Keratinocyte (primary cell): ENCODE measurements at regions not wholly inside any gene's neighbourhood (a gene's known extent, or its start where the extent isn't known, plus 50 kb on each side); places are given as distances from the start of the nearest gene placed in this dataset.

Experiments
- DNase-seq: peaks from one replicate; pipeline ENCODE4 v3.0.0-alpha.2; 2011; ENCODE audit warnings: low read depth, missing footprints, low spot score
- FAIRE-seq: peaks from 2 replicates; lab custom pipeline; 2011; peaks lifted over from hg19 to GRCh38; lab: Jason Lieb, UNC
- H2AFZ ChIP-seq: 2 replicates; pipeline ENCODE4 v1.6.0; 2012; ENCODE audit warnings: low read length, control low read depth, inconsistent platforms; ENCODE audit not compliant: control insufficient read depth
- H3K27ac ChIP-seq: 2 replicates; pipeline ENCODE4 v1.5.1; 2011; ENCODE audit warnings: low read length; ENCODE audit not compliant: control insufficient read depth, insufficient read depth
- H3K27me3 ChIP-seq: 3 replicates; pipeline ENCODE4 v1.6.0; 2011; ENCODE audit warnings: low read length; ENCODE audit not compliant: control insufficient read depth, insufficient read depth; ENCODE audit errors: extremely low read depth
- H3K36me3 ChIP-seq, 2 experiments: 2 replicates in 1 of 2; 3 replicates in 1 of 2; pipeline ENCODE4 v1.5.1; 2011; ENCODE audit warnings: low read length in 2 of 2, mild to moderate bottlenecking in 1 of 2; ENCODE audit not compliant: control insufficient read depth in 2 of 2, insufficient read depth in 2 of 2; ENCODE audit errors: extremely low read depth in 1 of 2
- H3K4me1 ChIP-seq: 3 replicates; pipeline ENCODE4 v1.5.1; 2011; ENCODE audit warnings: low read length; ENCODE audit not compliant: control insufficient read depth, insufficient read depth; ENCODE audit errors: extremely low read depth
- H3K4me2 ChIP-seq: 3 replicates; pipeline ENCODE4 v1.6.0; 2011; ENCODE audit warnings: low read depth, low read length; ENCODE audit not compliant: control insufficient read depth, insufficient read depth; ENCODE audit errors: extremely low read depth
- H3K4me3 ChIP-seq, 3 experiments: fragments of 200-600 bp in 1 of 3; sonication (generic) in 1 of 3; 2 replicates in 2 of 3; 3 replicates in 1 of 3; pipeline ENCODE4 v1.5.1; 2011 to 2016; ENCODE audit warnings: low read length in 3 of 3, mild to moderate bottlenecking in 3 of 3, control low read depth in 2 of 3, inconsistent platforms in 1 of 3, low read depth in 1 of 3, mixed read lengths in 1 of 3, mixed run types in 1 of 3, moderate library complexity in 1 of 3; ENCODE audit not compliant: control insufficient read depth in 2 of 3, insufficient read depth in 2 of 3; ENCODE audit errors: extremely low read depth in 1 of 3
- H3K79me2 ChIP-seq: 2 replicates; pipeline ENCODE4 v1.6.0; 2012; ENCODE audit warnings: low read length; ENCODE audit not compliant: control insufficient read depth, insufficient read depth
- H3K9ac ChIP-seq: 3 replicates; pipeline ENCODE4 v1.6.0; 2011; ENCODE audit warnings: low read length; ENCODE audit not compliant: control insufficient read depth, insufficient read depth; ENCODE audit errors: extremely low read depth
- H3K9me1 ChIP-seq: 3 replicates; pipeline ENCODE4 v1.6.0; 2011; ENCODE audit warnings: low read length; ENCODE audit not compliant: control insufficient read depth, insufficient read depth; ENCODE audit errors: extremely low read depth
- H3K9me3 ChIP-seq: 2 replicates; pipeline ENCODE4 v1.5.1; 2012; ENCODE audit warnings: low read depth, low read length; ENCODE audit not compliant: control insufficient read depth
- H4K20me1 ChIP-seq: 3 replicates; pipeline ENCODE4 v1.6.0; 2011; ENCODE audit warnings: low read length; ENCODE audit not compliant: control insufficient read depth, insufficient read depth; ENCODE audit errors: extremely low read depth
- CTCF ChIP-seq, 3 experiments: IDR thresholded peaks in 1 of 3; conservative IDR thresholded peaks in 1 of 3; optimal IDR thresholded peaks in 1 of 3; 2 replicates in 2 of 3; 3 replicates in 1 of 3; pipeline versions ENCODE3 to v1.5.1; 2011; ENCODE audit warnings: low read length in 3 of 3, mild to moderate bottlenecking in 3 of 3, moderate library complexity in 2 of 3, control low read depth in 1 of 3, inconsistent platforms in 1 of 3; ENCODE audit not compliant: insufficient read depth in 2 of 3; ENCODE audit errors: extremely low read depth in 1 of 3
- EZH2 ChIP-seq: IDR thresholded peaks from one replicate; pipeline ENCODE4 v1.6.1; 2012; ENCODE audit warnings: inconsistent platforms, mild to moderate bottlenecking, low read length, moderate library complexity
- dilution Hi-C: fragments of 300-500 bp; cut with MboI; formaldehyde crosslinking; loops from one replicate; pipeline ENCODE4 v1.7.0; 2020; ENCODE audit warnings: low sequenced_read_pairs; ENCODE audit not compliant: extremely low pct_ligation_motif_present

DNA sequence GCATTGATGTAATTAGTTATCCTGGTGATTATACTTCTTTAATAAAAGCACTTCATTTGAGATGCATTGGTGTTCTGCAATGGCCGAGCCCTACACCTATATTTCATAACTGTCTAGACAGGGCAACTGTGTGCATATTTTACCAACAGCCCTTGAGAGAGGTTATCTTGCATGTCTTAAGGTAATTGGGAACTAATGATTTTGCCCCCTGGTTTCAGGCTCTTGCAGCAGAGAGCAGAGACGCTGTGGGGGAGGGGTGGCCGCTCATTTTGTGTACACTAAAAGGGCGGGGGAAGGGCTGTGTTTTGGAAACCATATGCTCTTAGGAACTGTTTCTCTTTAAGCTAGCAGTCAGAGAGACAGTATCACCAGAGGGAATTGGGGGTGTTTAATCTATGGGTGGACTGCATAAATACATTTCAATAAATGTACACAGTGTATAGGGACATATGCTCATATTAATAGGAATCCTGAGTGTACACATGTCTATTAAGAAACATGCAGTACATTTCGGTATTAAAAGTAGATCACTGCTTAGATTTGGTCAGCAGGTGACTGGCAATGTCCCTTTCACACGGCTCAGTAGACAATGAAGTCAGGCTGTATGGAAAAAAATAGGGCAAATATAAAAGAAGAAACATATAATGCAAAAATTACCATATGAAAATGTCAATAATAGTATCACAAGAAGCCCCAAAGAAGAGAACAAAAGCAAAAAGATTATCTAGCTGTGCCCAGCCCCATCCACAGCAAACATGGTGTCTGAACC is 402.9 kb upstream of the CITED2 start:
- dilution Hi-C loops = no loop called here

GRCh38 chr6:139776041-139776440 is 401.6 kb upstream of the CITED2 start:
- H2AFZ ChIP-seq = no peak overlapping the region
- dilution Hi-C loops = no loop called here
- H3K9me3 ChIP-seq = no peaks in the 10 kb centered on the region
- no peak overlapping the region for H3K9ac ChIP-seq
- H3K4me3 ChIP-seq = no peak overlapping the region
- no peaks in the 10 kb centered on the region for H3K36me3 ChIP-seq
- no peaks in the 10 kb centered on the region for H3K27me3 ChIP-seq
- H3K4me1 ChIP-seq = no peaks in the 10 kb centered on the region
- H3K27ac ChIP-seq = no peak overlapping the region
- FAIRE-seq (no peak), DNase-seq (no peak)
- no peaks in the 10 kb centered on the region for H4K20me1 ChIP-seq
- no peaks in the 10 kb centered on the region for H3K79me2 ChIP-seq
- H3K4me2 ChIP-seq = no peak overlapping the region
- TF ChIP-seq EZH2 = no peak
- no peak for TF ChIP-seq CTCF (optimal IDR thresholded peaks at IDR 0.05 in 1 of 3, IDR thresholded peaks at IDR 0.05 in 1 of 3, conservative IDR thresholded peaks at IDR 0.05 in 1 of 3; ENCODE audit: extremely low read depth in 1 of 3, insufficient read depth in 2 of 3, low read length in 3 of 3)
- H3K9me1 ChIP-seq = no peaks in the 10 kb centered on the region

More for the DNA sequence above, 402.9 kb upstream of the CITED2 start:
- no peaks in the 10 kb centered on the region for H3K9me3 ChIP-seq
- DNase-seq (no peak), FAIRE-seq (no peak)
- H4K20me1 ChIP-seq = no peaks in the 10 kb centered on the region
- no peak overlapping the region for H3K9ac ChIP-seq
- H2AFZ ChIP-seq = no peak overlapping the region
- H3K27ac ChIP-seq = no peak overlapping the region
- no peaks in the 10 kb centered on the region for H3K9me1 ChIP-seq
- no peaks in the 10 kb centered on the region for H3K79me2 ChIP-seq
- no peaks in the 10 kb centered on the region for H3K27me3 ChIP-seq
- TF ChIP-seq EZH2 (no peak), CTCF (optimal IDR thresholded peaks at IDR 0.05 in 1 of 3, IDR thresholded peaks at IDR 0.05 in 1 of 3, conservative IDR thresholded peaks at IDR 0.05 in 1 of 3; ENCODE audit: extremely low read depth in 1 of 3, insufficient read depth in 2 of 3, low read length in 3 of 3) (no peak)
- no peak overlapping the region for H3K4me3 ChIP-seq
- H3K36me3 ChIP-seq = no peaks in the 10 kb centered on the region
- H3K4me1 ChIP-seq = no peaks in the 10 kb centered on the region
- no peak overlapping the region for H3K4me2 ChIP-seq
